ENCODE measurements at regions not wholly inside any gene's neighbourhood (a gene's known extent, or its start where the extent isn't known, plus 50 kb on each side); places are given as distances from the start of the nearest gene placed in this dataset.

GRCh38 chr12:123056053-123056452 is 75.6 kb downstream of the ARL6IP4 start:
- Mint-ChIP-seq H3K9me3 (no peaks in the 10 kb centered on the region; a peak in 1 of 5 replicates), H3K36me3 (ENCODE audit: insufficient read depth in 1 of 3, low read depth in 3 of 3) (no peaks in the 10 kb centered on the region; a peak in 1 of 7 replicates), H3K27me3 (ENCODE audit: low read depth) (peaks cover 11% of the 10 kb centered on the region), H3K4me3 (no peak overlapping the region), H3K27ac (no peak overlapping the region), H3K4me1 (peaks cover 2 to 6% of the 10 kb centered on the region in 2 experiments; a peak in 2 of 4 replicates)
- no peaks in the 10 kb centered on the region for H4K20me1 ChIP-seq (ENCODE audit: control insufficient read depth, insufficient read depth, insufficient read length)
- H3K27ac ChIP-seq (ENCODE audit: insufficient read length, low read depth, low read length) = no peak overlapping the region
- no peak overlapping the region for H4K5ac ChIP-seq (ENCODE audit: insufficient read length, low read depth, low read length)
- H2BK20ac ChIP-seq (ENCODE audit: low read depth, low read length, poor library complexity, severe bottlenecking) = no peak overlapping the region
- no peaks in the 10 kb centered on the region for H3K23me2 ChIP-seq (ENCODE audit: insufficient read length, low read depth, low read length, poor library complexity, severe bottlenecking)
- no peak overlapping the region for H3K56ac ChIP-seq (ENCODE audit: insufficient read length, low read depth, low read length)
- no peak for DNase-seq
- no peaks in the 10 kb centered on the region for H3K27me3 ChIP-seq (ENCODE audit: insufficient read depth, low read length)
- H4K8ac ChIP-seq (replicated peaks; ENCODE audit: insufficient read length, low read depth, low read length) = no peak overlapping the region
- H2AFZ ChIP-seq (ENCODE audit: low read length) = no peak overlapping the region
- H2BK5ac ChIP-seq (ENCODE audit: insufficient read length, low read length) = no peak overlapping the region
- H3K9me3 ChIP-seq (ENCODE audit: control insufficient read depth, low read depth, low read length) = no peaks in the 10 kb centered on the region
- no peak overlapping the region for H2BK120ac ChIP-seq (ENCODE audit: low read depth, low read length, poor library complexity, severe bottlenecking)
- H2BK12ac ChIP-seq (ENCODE audit: insufficient read length, low read depth, low read length) = no peak overlapping the region
- H3K79me2 ChIP-seq (ENCODE audit: insufficient read depth, low read length) = no peaks in the 10 kb centered on the region
- no peak overlapping the region for H3K23ac ChIP-seq (ENCODE audit: insufficient read length, low read depth, low read length)
- WGBS (ENCODE audit: extremely low coverage, insufficient read length, low lambda C conversion rate) = no CpG with 5 or more reads among the region's 8 CpGs
- no peak overlapping the region for H3K4me2 ChIP-seq (ENCODE audit: insufficient read depth, insufficient read length, low read length)
- H3K79me1 ChIP-seq (ENCODE audit: insufficient read depth, low read depth, low read length, poor library complexity, severe bottlenecking) = no peaks in the 10 kb centered on the region
- no peak overlapping the region for H2BK15ac ChIP-seq (ENCODE audit: low read depth, low read length)
- no peaks in the 10 kb centered on the region for H3K4me1 ChIP-seq (ENCODE audit: insufficient read depth, low read length)
- H3K4ac ChIP-seq (ENCODE audit: low read depth, low read length) = no peak overlapping the region
- no peak for TF ChIP-seq CTCF (conservative IDR thresholded peaks at IDR 0.05)
- no peak overlapping the region for H3K18ac ChIP-seq (ENCODE audit: insufficient read length, low read depth, low read length)
- no peak overlapping the region for H2AK5ac ChIP-seq (ENCODE audit: insufficient read length, low read length)
- no peak overlapping the region; the same call in 1 of the 2 replicates for H3K14ac ChIP-seq (ENCODE audit: insufficient read depth, low read length)
- no peak overlapping the region for H3K9ac ChIP-seq (ENCODE audit: extremely low read depth, insufficient read length, low read length)
- H4K91ac ChIP-seq (ENCODE audit: insufficient read length, low read depth, low read length) = no peak overlapping the region
- H3T11ph ChIP-seq (ENCODE audit: low read length) = no peak overlapping the region
